Aorta (tissue), 5 donors: ENCODE measurements at regions not wholly inside any gene's neighbourhood (a gene's known extent, or its start where the extent isn't known, plus 50 kb on each side); places are given as distances from the start of the nearest gene placed in this dataset.

Experiments used
- ATAC-seq: fragments of 200-7000 bp; cut with Tn5 transposase; one replicate; pipeline ENCODE4 v1.9.1; 2022; ENCODE audit warnings: moderate library complexity; ENCODE audit not compliant: low FRiP score
- DNase-seq, 2 donors: peaks; one replicate each; pipeline ENCODE4 v3.0.0-alpha.2; 2020
- H3K27ac ChIP-seq, 2 donors: one replicate each; pipeline ENCODE4 v1.5.1; 2013; ENCODE audit warnings: low read length in 2 of 2, mild to moderate bottlenecking in 2 of 2, moderate library complexity in 2 of 2, control low read depth in 1 of 2, inconsistent platforms in 1 of 2, low read depth in 1 of 2
- H3K27me3 ChIP-seq, 2 donors: one replicate each; pipeline ENCODE4 v1.6.1; 2013; ENCODE audit warnings: control low read depth in 1 of 2, low read length in 1 of 2, mild to moderate bottlenecking in 1 of 2, moderate library complexity in 1 of 2; ENCODE audit not compliant: insufficient read depth in 2 of 2, control insufficient read depth in 1 of 2
- H3K36me3 ChIP-seq, 2 donors: one replicate each; pipeline ENCODE4 v1.6.1; 2013; ENCODE audit warnings: control low read depth in 1 of 2, low read length in 1 of 2, mild to moderate bottlenecking in 1 of 2; ENCODE audit not compliant: insufficient read depth in 2 of 2, control insufficient read depth in 1 of 2
- H3K4me1 ChIP-seq, 2 donors: one replicate each; pipeline ENCODE4 v1.6.1; 2013; ENCODE audit warnings: low read length in 2 of 2, control low read depth in 1 of 2, mild to moderate bottlenecking in 1 of 2, moderate library complexity in 1 of 2; ENCODE audit not compliant: insufficient read depth in 2 of 2, control insufficient read depth in 1 of 2
- H3K4me3 ChIP-seq, 2 donors: one replicate each; pipeline ENCODE4 v1.5.1; 2013; ENCODE audit warnings: low read length in 2 of 2, control low read depth in 1 of 2, mild to moderate bottlenecking in 1 of 2
- H3K9me3 ChIP-seq: one replicate; pipeline ENCODE4 v1.6.1; 2013; ENCODE audit warnings: mild to moderate bottlenecking, low read length; ENCODE audit not compliant: control insufficient read depth
- WGBS, 2 donors: extraction: QIAGEN DNeasy Blood & Tissue Kit; methylation state at CpG; one replicate each; pipeline ENCODE4 v1.1.7; 2013; 5-methylcytosine and 5-hydroxymethylcytosine counted together
- intact Hi-C, 2 donors: fragments of 100-400 bp; cut with DNase I; formaldehyde crosslinking; loops; one replicate each; pipeline versions ENCODE4 v1.14.2 to v1.15.0; 2022
- donor health status: healthy with polysubstance abuse.
- donor health status: Bipolar disorder and iron deficiency.
- donor health status: DM: no; HTN: no; CAD: no.
- donor health status: DM: no; HTN: no; CAD: no.
- donor health status: DM: yes; HTN: yes; CAD: no.

- Histone ChIP-seq H3K9me3 (no peaks in the 10 kb centered on the region), H3K36me3 (no peaks in the 10 kb centered on the region), H3K27me3 (no peaks in the 10 kb centered on the region), H3K27ac (no peak overlapping the region), H3K4me1 (peaks cover 0 to 2% of the 10 kb centered on the region in 2 donors), H3K4me3 (no peak overlapping the region)
- 87% methylated on average over 5 of the region's 5 CpGs for WGBS, 2 donors
- intact Hi-C loops = no loop called here
- ATAC-seq (no peak), DNase-seq (no peak)
Measured at GRCh38 chr12:24408305-24408704, 458.8 kb upstream of the SOX5 start.

DNA sequence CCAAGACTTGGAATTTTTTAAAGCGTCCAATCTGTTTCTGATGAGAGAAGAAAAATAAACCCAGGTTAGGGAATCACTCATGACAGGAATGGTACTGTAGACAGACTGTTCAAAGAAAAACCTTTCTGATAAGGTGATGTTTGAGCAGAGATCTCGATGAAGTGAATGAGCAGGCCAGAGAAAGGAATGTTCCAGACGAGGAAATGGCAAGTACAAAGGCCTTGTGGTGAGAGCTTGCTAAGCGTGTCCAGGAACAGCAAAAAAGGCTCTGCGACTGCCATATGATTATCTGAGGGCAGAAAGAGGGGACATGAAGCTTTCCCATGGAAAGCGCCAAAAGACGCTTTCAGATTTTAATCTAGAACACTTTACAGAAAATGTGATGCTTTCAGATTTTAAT, 458.4 kb upstream of the SOX5 start:
- WGBS, 2 donors = 82 to 85% methylated on average over 7 of the region's 7 CpGs
- Histone ChIP-seq H3K27me3 (no peaks in the 10 kb centered on the region), H3K4me3 (no peak overlapping the region), H3K9me3 (no peaks in the 10 kb centered on the region), H3K36me3 (no peaks in the 10 kb centered on the region), H3K27ac (no peak overlapping the region), H3K4me1 (peaks cover 0 to 2% of the 10 kb centered on the region in 2 donors)
- ATAC-seq (no peak), DNase-seq (no peak)
- intact Hi-C loops = no loop called here

- no peak overlapping the region for H3K27ac ChIP-seq
- WGBS, 2 donors = 89 to 91% methylated on average over 6 of the region's 6 CpGs
- DNase-seq (no peak), ATAC-seq (no peak)
- H3K27me3 ChIP-seq = no peaks in the 10 kb centered on the region
- peaks cover 0 to 2% of the 10 kb centered on the region in 2 donors for H3K4me1 ChIP-seq
- intact Hi-C loops = no loop called here
- no peak overlapping the region for H3K4me3 ChIP-seq
- no peaks in the 10 kb centered on the region for H3K9me3 ChIP-seq
- no peaks in the 10 kb centered on the region for H3K36me3 ChIP-seq
Measured at GRCh38 chr12:24404086-24404815, 454.8 kb upstream of the SOX5 start.

DNA sequence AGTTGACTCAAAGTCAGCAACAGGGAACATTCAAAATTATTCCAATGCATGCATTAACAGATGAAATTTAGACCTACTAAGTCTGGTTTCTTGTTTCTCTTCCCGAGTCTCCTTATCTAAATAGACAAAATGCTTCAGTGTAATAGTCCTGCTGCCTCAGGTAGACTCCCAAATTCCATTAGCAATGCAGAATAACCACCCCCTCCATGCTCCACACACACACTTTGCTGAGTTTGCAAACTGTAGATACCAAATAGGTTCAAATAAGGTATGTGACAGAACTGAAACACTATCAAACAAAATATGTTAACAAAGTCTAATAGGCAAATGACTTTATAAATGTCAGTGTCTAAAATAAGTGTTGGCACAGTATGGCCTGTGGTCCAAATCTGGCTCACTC, 451.1 kb upstream of the SOX5 start:
- intact Hi-C loops = no loop called here
- H3K27ac ChIP-seq = no peak overlapping the region

DNA sequence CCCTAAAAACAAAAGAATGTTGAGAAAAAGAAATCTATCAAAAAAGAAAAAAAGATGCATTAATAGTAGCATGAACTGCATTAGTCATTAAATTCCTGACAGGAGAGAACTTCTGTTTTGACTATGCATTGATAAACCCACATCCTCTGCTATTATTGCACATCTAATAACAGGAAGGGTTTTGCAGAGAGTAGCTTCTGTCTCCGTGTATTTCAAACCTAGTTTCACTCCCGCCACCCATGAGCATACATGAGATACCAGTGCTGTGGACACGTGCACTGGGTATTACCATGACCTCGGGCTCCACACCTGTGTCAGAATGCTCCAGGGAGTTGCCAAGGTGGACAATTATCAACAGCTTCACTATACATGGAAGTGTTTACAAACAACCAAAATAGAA, 449.1 kb upstream of the SOX5 start:
- ATAC-seq = no peak
- H3K27ac ChIP-seq = no peak overlapping the region
- intact Hi-C loops = no loop called here
- no peak overlapping the region for H3K4me3 ChIP-seq
- H3K27me3 ChIP-seq = no peaks in the 10 kb centered on the region
- peaks cover 0 to 5% of the 10 kb centered on the region in 2 donors for H3K4me1 ChIP-seq
- 92 to 97% methylated on average over 4 of the region's 4 CpGs for WGBS, 2 donors
- no peak for DNase-seq
- H3K36me3 ChIP-seq = no peaks in the 10 kb centered on the region
- no peaks in the 10 kb centered on the region for H3K9me3 ChIP-seq

More for the DNA sequence above, 451.1 kb upstream of the SOX5 start:
- peaks cover 0 to 7% of the 10 kb centered on the region in 2 donors for H3K4me1 ChIP-seq
- DNase-seq (no peak), ATAC-seq (no peak)
- H3K9me3 ChIP-seq = no peaks in the 10 kb centered on the region
- no peaks in the 10 kb centered on the region for H3K36me3 ChIP-seq
- 55 to 67% methylated on average over 1 of the region's 1 CpG for WGBS, 2 donors
- H3K27me3 ChIP-seq = no peaks in the 10 kb centered on the region
- H3K4me3 ChIP-seq = no peak overlapping the region

GRCh38 chr12:24396224-24396623, 446.8 kb upstream of the SOX5 start:
- WGBS, 2 donors = 5 to 10% methylated on average over 11 of the region's 11 CpGs
- Histone ChIP-seq H3K36me3 (no peaks in the 10 kb centered on the region), H3K4me3 (no peak overlapping the region), H3K27ac (no peak overlapping the region), H3K4me1 (peaks cover 0 to 5% of the 10 kb centered on the region in 2 donors), H3K27me3 (no peaks in the 10 kb centered on the region), H3K9me3 (no peaks in the 10 kb centered on the region)
- DNase-seq = no peak
- intact Hi-C loops = no loop called here
- no peak for ATAC-seq

- Histone ChIP-seq H3K27me3 (no peaks in the 10 kb centered on the region), H3K4me3 (no peak overlapping the region), H3K36me3 (no peaks in the 10 kb centered on the region), H3K27ac (no peak overlapping the region), H3K9me3 (no peaks in the 10 kb centered on the region), H3K4me1 (peaks cover 0 to 5% of the 10 kb centered on the region in 2 donors)
- 95 to 97% methylated on average over 3 of the region's 3 CpGs for WGBS, 2 donors
- no peak for DNase-seq
- no peak for ATAC-seq
- intact Hi-C loops = no loop called here
Measured at GRCh38 chr12:24394246-24394645, 444.8 kb upstream of the SOX5 start.

GRCh38 chr12:24393071-24393470, 443.6 kb upstream of the SOX5 start:
- Histone ChIP-seq H3K36me3 (no peaks in the 10 kb centered on the region), H3K9me3 (no peaks in the 10 kb centered on the region), H3K27ac (no peak overlapping the region), H3K27me3 (no peaks in the 10 kb centered on the region), H3K4me3 (no peak overlapping the region), H3K4me1 (peaks cover 0 to 5% of the 10 kb centered on the region in 2 donors)
- ATAC-seq = no peak
- 95 to 96% methylated on average over 2 of the region's 2 CpGs for WGBS, 2 donors
- DNase-seq = no peak
- intact Hi-C loops = no loop called here

DNA sequence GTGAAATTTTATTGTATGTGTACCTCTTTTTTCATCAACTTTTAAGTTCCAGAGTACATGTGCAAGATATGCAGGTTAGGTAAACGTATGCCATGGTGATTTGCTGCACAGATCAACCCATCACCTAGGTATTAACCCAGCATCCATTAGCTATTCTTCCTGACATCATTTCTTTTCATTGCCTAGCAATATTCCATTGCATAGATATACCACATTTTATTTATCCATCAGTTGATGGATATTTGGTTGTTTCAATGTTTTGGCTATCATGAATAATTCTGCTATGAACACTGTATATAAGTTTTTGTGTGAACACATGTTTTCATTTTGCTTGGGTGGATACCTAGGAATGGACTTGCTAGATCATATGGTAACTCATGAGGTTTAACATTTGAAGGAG, 439.9 kb upstream of the SOX5 start:
- intact Hi-C loops = no loop called here
- no peak for DNase-seq

More for the DNA sequence above, 439.9 kb upstream of the SOX5 start:
- H3K27me3 ChIP-seq = no peaks in the 10 kb centered on the region
- H3K36me3 ChIP-seq = no peaks in the 10 kb centered on the region
- H3K9me3 ChIP-seq = no peaks in the 10 kb centered on the region
- no peak for ATAC-seq
- WGBS, 2 donors = 83 to 96% methylated on average over 1 of the region's 1 CpG
- H3K4me3 ChIP-seq = no peak overlapping the region
- H3K4me1 ChIP-seq = no peaks in the 10 kb centered on the region
- H3K27ac ChIP-seq = no peak overlapping the region
